HG02852 (cell line): ENCODE measurements at regions not wholly inside any gene's neighbourhood (a gene's known extent, or its start where the extent isn't known, plus 50 kb on each side); places are given as distances from the start of the nearest gene placed in this dataset.
"Not testable (repeated sequence)": the region's sequence is repeated elsewhere in the genome, so short reads cannot be mapped to it uniquely, and the experiment has no call there.

Experiments
- ATAC-seq: cut with Tn5 transposase; IDR thresholded peaks from one replicate; pipeline ENCODE4 v1.9.1; 2021; ENCODE audit warnings: mild to moderate bottlenecking, moderate library complexity; ENCODE audit not compliant: unreplicated experiment

- no peak for ATAC-seq
These were observed 268.5 kb upstream of the EXOC2 start for GRCh38 chr6:961407-961960.

GRCh38 chr6:960356-960755, 267.4 kb upstream of the EXOC2 start:
- no peak for ATAC-seq

DNA sequence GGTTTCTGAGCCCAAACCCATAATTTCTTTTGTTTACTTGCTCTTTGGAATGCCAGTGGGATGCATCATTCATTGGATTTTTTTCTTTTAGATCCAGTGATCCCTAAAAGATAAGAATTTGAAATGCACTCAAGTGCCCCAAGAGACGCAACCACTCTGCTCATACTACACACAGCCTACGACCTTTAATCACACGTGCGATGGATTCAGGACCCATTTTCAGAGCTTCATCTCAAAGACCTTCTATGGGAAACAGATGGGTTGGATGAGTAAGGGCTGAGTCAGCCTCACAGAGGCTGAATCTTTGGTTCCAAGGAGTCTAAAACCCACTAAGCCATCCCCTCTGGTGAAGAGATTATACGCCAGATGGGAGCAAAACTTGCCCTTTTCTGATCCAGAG, 265.5 kb upstream of the EXOC2 start:
- no peak for ATAC-seq

DNA sequence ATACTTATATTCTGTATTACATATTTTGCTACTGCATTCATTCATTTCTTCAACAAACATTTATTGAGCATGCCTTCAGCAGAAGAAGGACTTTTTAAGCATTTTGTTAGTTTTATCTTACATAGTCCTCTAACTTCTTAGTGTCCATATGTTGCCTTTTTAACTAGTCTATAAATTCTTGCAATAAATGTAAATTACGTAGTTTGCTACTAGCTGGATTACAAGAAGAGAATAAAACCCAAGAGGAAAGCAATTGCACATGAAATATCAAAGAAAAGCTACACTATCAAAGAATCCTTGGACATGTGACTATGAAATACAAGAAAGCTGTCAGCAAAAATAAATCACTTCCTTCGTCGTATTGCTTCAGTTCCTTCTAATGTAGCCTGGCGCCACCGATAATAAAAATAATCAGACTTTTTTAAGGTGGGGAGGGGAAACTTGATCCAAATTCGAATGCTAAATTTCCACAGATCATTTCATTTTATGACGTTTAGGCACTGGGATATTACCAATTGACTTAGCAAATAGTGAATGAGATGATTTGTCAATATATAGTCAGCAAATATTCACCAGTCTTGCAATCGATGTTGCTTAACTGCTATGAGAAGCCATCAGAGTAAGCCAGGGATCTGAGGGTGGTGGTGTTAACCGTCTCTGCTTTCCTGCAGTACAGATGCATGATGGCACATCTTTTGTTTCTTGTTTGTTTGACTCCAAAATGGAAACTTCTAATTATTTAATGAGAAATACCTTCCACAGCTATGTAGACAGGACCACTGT, 258.7 kb upstream of the EXOC2 start:
- no peak for ATAC-seq

DNA sequence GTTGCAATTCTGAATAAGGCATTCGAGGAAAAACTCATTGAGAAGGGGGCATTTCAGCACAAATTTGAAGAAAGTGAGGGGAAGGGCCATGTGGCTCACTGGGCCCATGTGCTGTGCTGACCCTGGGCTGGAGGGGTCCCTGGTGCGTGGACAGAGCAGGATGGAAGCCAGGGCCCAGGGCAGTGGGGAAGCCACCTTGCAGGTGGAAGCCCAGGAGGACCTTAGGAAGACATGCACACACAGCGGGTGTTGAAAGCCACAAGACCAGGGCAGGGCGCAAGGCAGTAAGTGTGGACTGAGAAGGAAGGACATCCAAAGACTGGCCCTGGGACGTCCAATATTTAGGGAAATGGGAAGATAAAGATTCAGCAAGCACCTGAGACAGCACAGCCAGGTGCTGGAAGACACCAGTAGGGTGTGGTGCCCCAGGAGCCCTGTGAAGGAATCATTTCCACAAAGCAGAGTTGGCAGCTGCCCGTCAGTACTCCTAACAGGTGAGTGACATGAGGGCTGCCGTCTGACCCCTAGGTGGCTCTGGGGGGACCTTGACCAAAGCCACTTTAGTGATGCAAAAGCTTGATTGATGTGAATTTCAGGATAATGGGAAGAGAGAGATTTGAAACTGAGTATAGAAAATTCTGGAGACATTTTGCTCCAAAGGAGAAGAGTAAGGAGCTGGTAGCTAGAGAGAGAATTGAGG, 254.4 kb upstream of the EXOC2 start:
- ATAC-seq, result no peak

GRCh38 chr6:946546-946945, 253.6 kb upstream of the EXOC2 start:
- no peak for ATAC-seq

GRCh38 chr6:939526-940252, 246.8 kb upstream of the EXOC2 start:
- ATAC-seq, result no peak

DNA sequence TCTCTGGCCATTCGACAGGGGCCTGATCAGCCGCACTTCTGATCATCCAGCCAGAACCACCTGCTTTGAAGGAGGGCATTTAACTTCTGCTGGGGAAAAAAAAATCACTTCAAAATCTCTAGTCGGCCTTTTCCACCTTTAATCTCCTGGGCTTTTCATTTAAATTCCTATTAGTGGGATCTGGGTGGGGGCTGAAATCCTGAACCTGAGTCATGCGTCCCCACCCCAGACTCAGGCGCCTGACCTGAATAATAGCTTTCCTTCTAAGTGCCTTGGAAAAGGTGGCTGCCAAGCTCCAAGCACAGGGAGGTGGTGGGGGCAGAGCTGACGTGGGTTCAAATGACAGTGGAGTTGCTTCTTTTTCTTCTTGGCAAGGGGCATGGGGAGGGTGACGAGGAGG, 246.0 kb upstream of the EXOC2 start:
- no peak for ATAC-seq

DNA sequence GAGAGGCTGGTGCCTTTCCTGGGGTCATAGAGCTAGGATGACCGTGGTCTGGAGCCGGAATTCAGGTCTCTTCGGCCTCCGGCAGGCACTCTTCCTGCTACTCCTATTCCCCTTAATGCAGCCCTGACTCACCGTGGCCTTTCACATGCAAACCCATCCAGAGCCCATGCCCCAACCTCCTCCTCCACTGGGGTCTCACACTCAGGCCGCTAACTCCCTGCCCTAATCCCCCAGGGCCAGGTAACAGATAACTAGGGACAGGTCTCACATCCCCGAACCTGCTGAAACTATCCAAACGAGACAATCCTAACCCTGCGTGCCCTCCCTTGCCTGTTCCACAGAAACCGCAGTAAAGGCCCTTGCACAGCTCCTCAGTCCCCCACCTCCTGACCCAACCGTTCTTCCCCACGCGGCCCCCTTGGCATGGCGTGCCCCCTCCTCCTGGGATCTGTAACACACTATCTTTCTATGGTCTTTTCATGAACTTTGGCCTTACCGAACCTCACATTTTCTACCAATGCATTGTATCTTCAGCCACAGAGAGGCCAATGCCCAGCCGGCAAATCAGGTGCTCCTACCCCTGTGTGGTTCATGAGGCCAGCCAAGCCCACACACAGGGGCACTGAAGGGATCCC, 245.4 kb upstream of the EXOC2 start:
- ATAC-seq, result no peak

GRCh38 chr6:935582-935981, 242.6 kb upstream of the EXOC2 start:
- ATAC-seq, result no peak

DNA sequence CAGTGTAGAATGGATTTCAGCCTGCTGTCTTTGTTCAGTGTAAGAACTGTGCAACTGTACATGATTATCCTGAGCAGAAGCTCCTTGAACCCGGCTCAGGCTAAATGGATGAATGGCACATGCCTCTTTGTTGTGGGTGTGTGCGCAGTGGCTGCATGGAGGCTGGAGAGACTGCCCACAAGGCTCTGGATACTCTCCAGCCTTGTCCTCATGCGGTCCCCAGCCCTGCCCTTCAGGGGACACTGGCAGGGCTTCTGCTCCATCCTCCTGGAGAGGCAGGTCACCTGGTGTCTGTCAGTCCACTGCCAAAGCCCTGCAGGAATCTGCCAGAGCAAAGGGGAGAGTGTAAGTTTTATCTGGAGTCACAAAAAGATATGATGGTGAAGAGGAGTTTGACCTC, 241.7 kb upstream of the EXOC2 start:
- ATAC-seq, result no peak

- ATAC-seq, result not testable (repeated sequence)
These were observed 239.0 kb upstream of the EXOC2 start for GRCh38 chr6:931919-932318.

- ATAC-seq, result no peak
These were observed 234.2 kb upstream of the EXOC2 start for GRCh38 chr6:927157-927556.

- ATAC-seq, result no peak
These were observed 232.8 kb upstream of the EXOC2 start for GRCh38 chr6:925656-926213.

DNA sequence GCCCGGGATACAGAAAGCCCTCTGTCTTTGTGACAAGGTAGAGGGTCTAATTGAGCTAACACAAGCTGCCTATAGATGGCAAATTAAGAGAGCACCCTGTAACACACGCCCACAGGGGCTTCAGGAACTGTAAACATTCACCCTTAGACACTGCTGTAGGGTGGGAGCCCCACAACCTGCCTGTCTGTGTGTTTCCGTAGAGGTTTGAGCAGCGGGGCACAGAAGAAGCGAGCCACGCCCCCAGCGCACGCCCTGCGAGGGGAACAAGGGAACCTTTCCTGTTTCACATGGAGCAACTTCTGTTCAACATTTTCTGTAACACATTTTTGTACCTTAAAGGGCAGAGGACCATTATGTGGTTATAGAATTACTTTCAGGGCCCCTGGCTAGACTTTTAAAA, 231.7 kb upstream of the EXOC2 start:
- ATAC-seq, result no peak

DNA sequence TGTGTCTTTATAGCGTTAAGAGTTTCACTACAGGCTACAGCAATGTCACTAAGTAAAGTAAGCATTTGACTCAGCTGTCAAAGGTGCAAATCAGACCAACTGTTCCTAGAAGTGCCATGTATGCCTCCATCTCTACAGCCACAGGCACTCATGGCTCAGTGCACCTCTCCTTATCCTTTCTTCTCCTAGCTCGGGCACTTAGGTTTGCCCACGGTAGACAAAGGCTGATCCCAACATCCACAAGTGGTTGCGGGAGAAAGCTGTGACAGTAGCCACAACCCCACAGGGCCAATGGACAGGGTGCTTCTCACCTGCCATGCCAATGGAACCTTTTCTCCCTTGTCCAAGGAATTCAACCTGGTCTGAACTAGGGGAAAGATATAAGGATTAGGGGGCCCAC, 228.5 kb upstream of the EXOC2 start:
- no peak for ATAC-seq

GRCh38 chr6:920512-920911, 227.6 kb upstream of the EXOC2 start:
- ATAC-seq, result no peak

DNA sequence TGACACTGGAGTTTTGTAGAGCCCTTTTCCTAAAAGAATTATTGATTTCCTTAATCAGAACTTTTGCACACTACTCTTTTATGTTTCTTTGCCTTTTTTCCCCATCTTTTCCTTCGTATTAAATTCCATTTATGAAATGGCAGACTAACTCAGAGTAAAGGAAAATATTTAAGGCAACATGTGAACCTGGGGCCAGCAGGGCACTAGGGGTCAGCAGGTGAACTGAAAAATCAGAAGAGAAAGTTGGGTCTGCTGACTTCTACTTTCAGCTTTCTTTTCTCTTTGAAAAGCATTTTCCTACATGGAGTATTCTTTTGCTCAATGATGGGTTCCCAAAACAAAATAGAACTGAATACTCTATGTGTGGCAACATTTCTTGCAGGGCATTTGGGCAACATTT, 226.6 kb upstream of the EXOC2 start:
- no peak for ATAC-seq

DNA sequence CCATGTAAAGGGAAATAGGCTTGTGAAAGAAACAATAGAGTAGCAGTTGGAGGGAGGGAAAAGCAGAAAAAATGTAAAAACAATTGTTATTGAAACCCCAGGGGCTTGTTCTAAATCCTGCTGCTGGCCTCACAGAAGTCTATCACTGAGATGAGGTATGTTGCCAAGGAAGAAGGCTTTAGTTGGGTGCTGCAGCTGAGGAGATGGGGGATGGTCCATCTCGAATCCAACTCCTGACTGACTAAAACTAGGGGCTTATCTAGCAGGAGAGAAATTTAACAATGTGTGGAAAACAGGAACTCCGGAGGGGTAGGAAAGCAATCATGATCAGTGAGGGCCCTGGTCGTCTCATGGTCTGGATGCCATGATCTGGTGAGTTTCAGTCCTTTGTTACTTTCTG, 225.0 kb upstream of the EXOC2 start:
- no peak for ATAC-seq

DNA sequence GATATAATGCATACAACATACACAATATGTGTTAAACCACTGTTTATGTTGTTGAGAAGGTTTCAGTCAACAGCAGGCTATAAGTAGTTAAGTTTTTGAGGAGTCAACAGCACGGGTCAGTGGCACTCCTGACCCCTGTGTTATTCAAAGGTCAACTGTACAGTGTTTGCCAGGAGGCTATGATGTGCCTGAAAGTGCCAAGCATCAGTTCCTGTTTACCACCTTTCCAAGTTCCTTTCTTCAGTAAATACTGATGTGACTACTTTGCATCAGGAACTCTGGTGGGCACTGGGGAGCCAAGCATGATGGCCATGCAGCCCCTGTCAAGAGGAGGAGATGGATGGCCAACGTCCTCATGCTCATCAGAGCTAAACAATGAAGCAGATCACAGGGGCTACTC, 224.4 kb upstream of the EXOC2 start:
- ATAC-seq, result no peak

DNA sequence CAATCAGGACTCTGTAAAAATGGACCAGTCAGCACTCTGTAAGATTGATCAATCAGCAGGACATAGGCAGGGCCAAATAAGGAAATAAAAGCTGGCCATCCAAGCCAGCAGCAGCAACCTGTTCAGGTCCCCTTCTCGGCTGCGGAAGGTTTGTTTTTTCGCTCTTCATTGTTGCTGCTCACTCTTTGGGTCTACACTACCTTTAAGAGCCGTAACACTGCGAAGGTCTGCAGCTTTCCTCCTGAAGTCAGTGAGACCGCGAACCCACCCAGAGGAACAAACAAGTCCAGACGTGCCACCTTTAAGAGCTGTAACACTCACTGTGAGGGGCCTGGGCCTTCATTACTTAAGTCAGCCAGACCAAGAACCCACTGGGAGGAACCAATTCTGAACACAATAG, 223.2 kb upstream of the EXOC2 start:
- no peak for ATAC-seq
